K562 (cell line): ENCODE measurements at regions not wholly inside any gene's neighbourhood (a gene's known extent, or its start where the extent isn't known, plus 50 kb on each side); places are given as distances from the start of the nearest gene placed in this dataset.

Source experiments
- ATAC-seq: fragments of 200-7000 bp; cut with Tn5 transposase; 3 replicates; pipeline ENCODE4 v1.9.1; 2020; ENCODE audit warnings: moderate library complexity
- BruUV-seq: library from RNA; stranded (reverse); fragments of 400-500 nt; replicated peaks from 2 replicates; lab custom pipeline; 2021; lab: Mats Ljungman, UMichigan
- CTCF ChIA-PET: fragments of 300-600 bp; formaldehyde crosslinking; extraction: SDS; loops from one replicate; lab custom pipeline; 2021; ENCODE audit warnings: low intra/inter-chr PET ratio; lab: Yijun Ruan, JAX
- POLR2A ChIA-PET: fragments of 300-600, 350-650 bp; sonication (Branson Sonifier 250); formaldehyde crosslinking; extraction: SDS; loops from one replicate; lab custom pipeline; 2021; ENCODE audit warnings: antibody characterized with exemption, inconsistent platforms; lab: Yijun Ruan, JAX
- DNase-seq, 4 experiments: peaks; one replicate each; pipeline versions ENCODE4 v3.0.0 to v3.0.0-alpha.2; 2011 to 2018; ENCODE audit warnings: low spot score in 3 of 4, mixed read lengths in 3 of 4; ENCODE audit errors: extremely low read depth in 1 of 4
- FAIRE-seq: peaks from 2 replicates; lab custom pipeline; 2011; peaks lifted over from hg19 to GRCh38; lab: Jason Lieb, UNC
- H2AFZ ChIP-seq: 2 replicates; pipeline ENCODE4 v1.6.0; 2011; ENCODE audit warnings: low read depth, low read length, control low read depth, inconsistent platforms
- H3K27ac ChIP-seq: fragments of 200-600 bp; 3 replicates; pipeline ENCODE4 v1.8.0; 2011; ENCODE audit warnings: low read depth, mild to moderate bottlenecking, control low read depth, inconsistent platforms, low read length, moderate library complexity, mixed read lengths; ENCODE audit errors: extremely low read depth
- H3K27me3 ChIP-seq, 2 experiments: fragments of 300-600 bp in 1 of 2; 2 replicates in 1 of 2; 3 replicates in 1 of 2; pipeline versions ENCODE4 v1.6.0 to v1.8.0; 2011; ENCODE audit warnings: inconsistent platforms in 2 of 2, low read length in 2 of 2, mild to moderate bottlenecking in 1 of 2, mixed read lengths in 1 of 2, moderate library complexity in 1 of 2; ENCODE audit not compliant: control insufficient read depth in 2 of 2, insufficient read depth in 2 of 2
- H3K36me3 ChIP-seq: fragments of 300-600 bp; 3 replicates; pipeline ENCODE4 v1.8.0; 2011; ENCODE audit warnings: mild to moderate bottlenecking, low read length, inconsistent platforms; ENCODE audit not compliant: control insufficient read depth, insufficient read depth
- H3K4me1 ChIP-seq, 2 experiments: fragments of 200-600 bp in 1 of 2; replicated peaks in 1 of 2; 2 replicates in 1 of 2; 3 replicates in 1 of 2; pipeline versions ENCODE4 v1.5.1 to v1.8.0; 2011; ENCODE audit warnings: inconsistent platforms in 2 of 2, low read length in 2 of 2, mild to moderate bottlenecking in 1 of 2, mixed read lengths in 1 of 2, moderate library complexity in 1 of 2; ENCODE audit not compliant: control insufficient read depth in 2 of 2, insufficient read depth in 2 of 2
- H3K4me2 ChIP-seq: 2 replicates; pipeline ENCODE4 v1.6.1; 2011; ENCODE audit warnings: low read length, control low read depth, inconsistent platforms, mixed read lengths; ENCODE audit not compliant: insufficient read depth
- H3K4me3 ChIP-seq: fragments of 200-600 bp; sonication (generic), shearing (Covaris generic); 2 replicates; pipeline ENCODE4 v1.5.1; 2016; ENCODE audit warnings: control low read depth, inconsistent platforms
- H3K79me2 ChIP-seq: fragments of 200-600 bp; 3 replicates; pipeline ENCODE4 v1.8.0; 2011; ENCODE audit warnings: low read length, inconsistent platforms; ENCODE audit not compliant: control insufficient read depth, insufficient read depth
- H3K9ac ChIP-seq, 2 experiments: 2 replicates each; pipeline versions ENCODE4 v1.6.0 to v1.6.1; 2011; ENCODE audit warnings: low read depth in 2 of 2, low read length in 2 of 2, control low read depth in 1 of 2, inconsistent platforms in 1 of 2, mild to moderate bottlenecking in 1 of 2, mixed read lengths in 1 of 2; ENCODE audit not compliant: insufficient read depth in 1 of 2
- H3K9me1 ChIP-seq: one replicate; pipeline ENCODE4 v1.6.0; 2011; ENCODE audit warnings: inconsistent platforms, mild to moderate bottlenecking, low read length, moderate library complexity; ENCODE audit not compliant: control insufficient read depth, insufficient read depth
- H3K9me3 ChIP-seq: replicated peaks from 2 replicates; pipeline ENCODE4 v1.5.1; 2011; ENCODE audit warnings: low read depth, low read length, inconsistent platforms; ENCODE audit not compliant: control insufficient read depth, insufficient read depth
- H4K20me1 ChIP-seq: replicated peaks from 2 replicates; pipeline ENCODE4 v1.6.1; 2011; ENCODE audit warnings: low read length, inconsistent platforms, mixed read lengths; ENCODE audit not compliant: control insufficient read depth, insufficient read depth
- ARID2 ChIP-seq: fragments of 450-650 bp; IDR thresholded peaks from 2 replicates; pipeline ENCODE4 v1.6.1; 2017; ENCODE audit warnings: antibody characterized with exemption, mild to moderate bottlenecking
- CUX1 ChIP-seq: fragments of 200-800 bp; sonication (Bioruptor generic); IDR thresholded peaks from 2 replicates; pipeline ENCODE4 v1.6.1; 2016; ENCODE audit warnings: missing genetic modification characterization, missing compliant biosample characterization
- EWSR1 ChIP-seq: fragments of 450-650 bp; IDR thresholded peaks from 2 replicates; pipeline ENCODE4 v1.6.1; 2018; ENCODE audit warnings: borderline replicate concordance, mild to moderate bottlenecking, low read depth, moderate library complexity; ENCODE audit not compliant: partially characterized antibody
- GTF2F1 ChIP-seq: IDR thresholded peaks from 2 replicates; pipeline ENCODE4 v1.6.1; 2011; ENCODE audit warnings: low read depth, low read length, improper control_type of control experiment
- KHSRP ChIP-seq: fragments of 450-650 bp; IDR thresholded peaks from 2 replicates; pipeline ENCODE4 v1.6.1; 2017
- ZEB2 ChIP-seq: fragments of 450-650 bp; IDR thresholded peaks from 2 replicates; pipeline ENCODE4 v1.6.1; 2016
- WGBS: fragments of 100-300 bp; shearing (Covaris generic); methylation state at CpG from one replicate; pipeline ENCODE4 v1.1.6; 2016; ENCODE audit warnings: low coverage, mixed read lengths; ENCODE audit not compliant: insufficient coverage; ENCODE audit errors: missing lambda C conversion rate; 5-methylcytosine and 5-hydroxymethylcytosine counted together
- in situ Hi-C: fragments of 300-500 bp; cut with MboI; formaldehyde crosslinking; loops from 4 replicates; pipeline ENCODE4 v1.15.0; 2018; ENCODE audit warnings: inconsistent platforms, mixed read lengths
- intact Hi-C: fragments of 100-400 bp; cut with micrococcal nuclease; formaldehyde crosslinking; loops from 2 replicates; pipeline ENCODE4 v1.14.2; 2022
- TF ChIP-seq, protein P1 (sequence below), 2 experiments: fragments of 150-350 bp in 1 of 2; IDR thresholded peaks; 2 replicates each; pipeline ENCODE4 v1.6.1; 2012 to 2016; ENCODE audit warnings: low read depth in 2 of 2, low read length in 2 of 2, mild to moderate bottlenecking in 1 of 2, moderate library complexity in 1 of 2

- Histone ChIP-seq H3K36me3 (no peaks in the 10 kb centered on the region), H3K27ac (no peak overlapping the region), H3K27me3 (no peaks in the 10 kb centered on the region), H4K20me1 (no peaks in the 10 kb centered on the region), H3K4me1 (no peaks in the 10 kb centered on the region), H2AFZ (no peak overlapping the region), H3K79me2 (no peaks in the 10 kb centered on the region), H3K9me1 (no peaks in the 10 kb centered on the region), H3K4me2 (no peak overlapping the region), H3K9ac (no peak overlapping the region), H3K9me3 (no peaks in the 10 kb centered on the region; the same call in 1 of the 2 replicates), H3K4me3 (no peak overlapping the region)
- 0% methylated on average over 2 of the region's 2 CpGs for WGBS
- FAIRE-seq (no peak), ATAC-seq (no peak), DNase-seq (no peak)
- POLR2A ChIA-PET, result no interaction called here
- intact Hi-C loops, result no loop called here
- CTCF ChIA-PET, result no interaction called here
- BruUV-seq, result no TSS peak
- in situ Hi-C loops, result no loop called here
- TF ChIP-seq EWSR1, result no peak
- TF ChIP-seq, protein P1, sequence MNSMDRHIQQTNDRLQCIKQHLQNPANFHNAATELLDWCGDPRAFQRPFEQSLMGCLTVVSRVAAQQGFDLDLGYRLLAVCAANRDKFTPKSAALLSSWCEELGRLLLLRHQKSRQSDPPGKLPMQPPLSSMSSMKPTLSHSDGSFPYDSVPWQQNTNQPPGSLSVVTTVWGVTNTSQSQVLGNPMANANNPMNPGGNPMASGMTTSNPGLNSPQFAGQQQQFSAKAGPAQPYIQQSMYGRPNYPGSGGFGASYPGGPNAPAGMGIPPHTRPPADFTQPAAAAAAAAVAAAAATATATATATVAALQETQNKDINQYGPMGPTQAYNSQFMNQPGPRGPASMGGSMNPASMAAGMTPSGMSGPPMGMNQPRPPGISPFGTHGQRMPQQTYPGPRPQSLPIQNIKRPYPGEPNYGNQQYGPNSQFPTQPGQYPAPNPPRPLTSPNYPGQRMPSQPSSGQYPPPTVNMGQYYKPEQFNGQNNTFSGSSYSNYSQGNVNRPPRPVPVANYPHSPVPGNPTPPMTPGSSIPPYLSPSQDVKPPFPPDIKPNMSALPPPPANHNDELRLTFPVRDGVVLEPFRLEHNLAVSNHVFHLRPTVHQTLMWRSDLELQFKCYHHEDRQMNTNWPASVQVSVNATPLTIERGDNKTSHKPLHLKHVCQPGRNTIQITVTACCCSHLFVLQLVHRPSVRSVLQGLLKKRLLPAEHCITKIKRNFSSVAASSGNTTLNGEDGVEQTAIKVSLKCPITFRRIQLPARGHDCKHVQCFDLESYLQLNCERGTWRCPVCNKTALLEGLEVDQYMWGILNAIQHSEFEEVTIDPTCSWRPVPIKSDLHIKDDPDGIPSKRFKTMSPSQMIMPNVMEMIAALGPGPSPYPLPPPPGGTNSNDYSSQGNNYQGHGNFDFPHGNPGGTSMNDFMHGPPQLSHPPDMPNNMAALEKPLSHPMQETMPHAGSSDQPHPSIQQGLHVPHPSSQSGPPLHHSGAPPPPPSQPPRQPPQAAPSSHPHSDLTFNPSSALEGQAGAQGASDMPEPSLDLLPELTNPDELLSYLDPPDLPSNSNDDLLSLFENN (IDR thresholded peaks at IDR 0.05; ENCODE audit: low read depth in 2 of 2, low read length in 2 of 2), result no peak
- no peak for TF ChIP-seq GTF2F1
- no peak for TF ChIP-seq ARID2
- TF ChIP-seq ZEB2, result no peak
- no peak for TF ChIP-seq CUX1 (CRISPR knock-in tag)
- TF ChIP-seq KHSRP, result no peak
These were observed 444.0 kb upstream of the AZI2 start for GRCh38 chr3:28792604-28793003.
